T-helper 2 cell (primary cell): ENCODE measurements at regions not wholly inside any gene's neighbourhood (a gene's known extent, or its start where the extent isn't known, plus 50 kb on each side); places are given as distances from the start of the nearest gene placed in this dataset.

Experiments
- DNase-seq, 5 experiments: peaks; one replicate each; pipeline versions ENCODE4 v3.0.0 to v3.0.0-alpha.2; 2012 to 2022

GRCh38 chr11:19558189-19558986 is 154.2 kb upstream of the NAV2 start:
- DNase-seq: no peak

DNA sequence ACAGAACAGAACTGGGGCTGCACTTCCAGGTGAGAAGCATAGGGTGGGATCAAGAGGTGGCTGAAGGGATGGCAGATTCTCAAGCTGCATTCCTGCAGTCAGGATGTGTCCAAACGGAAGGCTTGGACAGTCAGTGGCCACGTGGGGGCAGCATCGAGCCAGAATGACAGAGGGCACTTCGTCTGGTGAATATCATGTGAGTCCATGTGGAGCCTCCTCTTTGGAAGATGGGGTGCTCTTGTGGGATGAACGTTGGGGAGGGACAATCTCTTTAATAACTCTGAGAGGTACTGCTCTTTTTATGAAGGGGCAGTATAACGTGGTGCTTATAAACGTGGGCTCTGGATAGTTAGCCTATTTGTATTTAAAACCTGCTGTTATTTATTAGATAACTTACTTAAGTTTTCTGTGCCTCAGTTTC is 154.9 kb upstream of the NAV2 start:
- DNase-seq: peak; percentile 5 to 61 (median 42)

- DNase-seq: no peak
These were observed 155.5 kb upstream of the NAV2 start for GRCh38 chr11:19557185-19557584.

DNA sequence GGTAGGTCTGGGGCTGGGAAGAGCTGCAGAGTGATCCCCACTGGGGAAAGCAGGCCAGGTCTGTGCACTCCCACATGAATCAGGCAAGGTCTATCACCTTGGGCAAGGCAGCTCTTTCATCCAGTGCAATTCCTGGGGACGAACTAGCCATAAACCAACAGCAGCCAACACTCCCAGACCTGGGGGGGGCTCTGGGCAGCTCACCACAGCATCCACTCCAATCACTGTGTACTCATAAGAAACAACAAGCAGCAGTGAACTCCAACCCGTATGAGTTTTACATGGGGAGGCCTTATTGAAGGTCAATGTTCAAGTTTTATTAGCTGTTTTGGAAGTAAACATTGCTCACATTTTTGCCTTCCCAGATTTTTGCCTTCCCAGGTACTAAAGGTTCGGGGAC is 157.4 kb upstream of the NAV2 start:
- DNase-seq: no peak

DNA sequence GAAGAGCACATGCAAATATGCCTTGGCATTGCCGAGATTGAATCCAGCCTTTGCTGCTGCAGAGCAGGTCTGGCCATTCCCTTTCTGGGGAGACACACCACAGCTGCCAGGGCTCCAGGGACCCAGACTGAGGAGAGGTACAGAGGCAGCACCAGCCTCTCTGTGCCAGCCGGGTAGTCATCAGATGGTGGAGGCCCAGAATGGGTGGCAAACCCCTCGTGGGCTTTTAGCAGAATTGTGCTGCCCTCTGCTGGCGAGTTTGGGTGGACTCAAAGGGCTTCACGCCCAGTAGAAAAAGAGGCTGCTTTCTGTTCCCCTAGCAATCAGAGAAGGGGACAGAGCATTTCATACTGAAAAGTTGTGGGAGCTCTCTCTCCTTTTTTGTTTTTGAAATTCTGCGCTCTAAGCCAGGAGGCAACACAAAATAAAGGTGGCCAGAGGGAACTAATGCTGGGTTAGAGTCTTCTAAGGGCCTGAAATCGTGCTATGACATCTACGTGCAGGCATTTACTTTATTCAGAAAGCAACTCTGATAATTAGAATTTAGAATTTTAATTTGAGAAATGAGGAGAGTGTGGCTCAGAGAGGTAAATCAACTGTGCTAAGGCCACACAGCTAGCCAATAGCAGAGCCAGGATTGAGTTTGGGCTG is 158.8 kb upstream of the NAV2 start:
- peak; percentile 25 to 62 (median 39) for DNase-seq

GRCh38 chr11:19552656-19553260 is 159.9 kb upstream of the NAV2 start:
- no peak for DNase-seq

DNA sequence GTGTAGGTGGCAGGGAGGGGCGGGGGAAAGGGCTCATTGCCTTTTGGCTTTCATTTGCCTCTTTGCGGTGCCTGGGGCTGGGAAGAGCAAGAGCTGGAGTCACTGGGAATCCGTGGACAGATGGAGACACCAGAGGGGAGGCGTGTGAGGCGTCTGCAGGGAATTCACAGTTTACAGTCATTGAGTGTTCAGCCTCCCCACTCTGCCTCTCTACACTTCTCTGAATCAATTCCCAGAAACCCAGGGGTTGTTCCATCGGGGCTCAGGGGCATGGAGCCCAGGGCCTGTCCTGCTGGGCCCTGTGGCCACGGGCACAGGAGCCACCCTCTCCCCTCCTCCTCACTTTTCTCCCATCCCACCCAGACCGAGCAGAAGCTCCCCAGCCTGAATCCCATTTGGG is 160.5 kb upstream of the NAV2 start:
- DNase-seq: no peak

GRCh38 chr11:19551457-19551856 is 161.2 kb upstream of the NAV2 start:
- no peak for DNase-seq

DNA sequence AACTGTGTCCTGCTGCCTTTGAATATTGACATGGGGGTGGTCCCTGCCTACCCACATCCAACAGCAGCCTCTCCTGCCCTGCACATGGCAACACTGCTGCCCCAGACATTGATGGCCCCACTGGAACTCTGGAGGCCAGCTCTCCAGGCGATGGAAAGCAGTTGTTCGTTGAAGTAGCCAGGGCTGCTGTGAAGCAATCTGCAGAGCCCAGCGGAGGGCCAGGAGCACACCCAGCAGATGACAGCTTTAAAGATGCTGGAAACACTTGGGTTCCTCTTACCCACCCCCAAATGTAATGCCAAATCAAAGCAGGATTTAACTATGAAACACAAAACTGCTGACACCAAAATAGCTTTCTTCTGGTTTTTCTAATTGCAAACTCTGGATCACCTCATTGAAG is 165.6 kb upstream of the NAV2 start:
- no peak for DNase-seq

DNA sequence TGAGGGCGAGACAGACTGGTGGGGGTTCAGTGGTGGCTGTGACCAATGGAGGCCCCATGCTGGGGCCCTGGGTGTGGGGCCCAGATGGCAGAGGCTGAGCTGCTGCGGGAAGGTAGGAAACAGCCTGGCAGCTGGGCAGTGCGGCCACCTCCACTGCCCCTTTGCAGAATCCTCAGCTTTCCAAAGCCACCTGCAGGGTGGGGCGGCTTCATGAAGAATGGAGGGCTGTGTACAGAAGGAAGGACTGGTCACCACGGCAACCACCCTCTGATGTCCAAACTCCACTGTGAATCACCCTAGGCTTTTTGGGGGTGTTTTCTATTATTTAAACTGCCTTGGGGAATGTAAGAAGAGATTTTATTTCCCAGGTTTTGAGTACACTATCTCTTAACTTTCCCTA is 166.3 kb upstream of the NAV2 start:
- no peak for DNase-seq

DNA sequence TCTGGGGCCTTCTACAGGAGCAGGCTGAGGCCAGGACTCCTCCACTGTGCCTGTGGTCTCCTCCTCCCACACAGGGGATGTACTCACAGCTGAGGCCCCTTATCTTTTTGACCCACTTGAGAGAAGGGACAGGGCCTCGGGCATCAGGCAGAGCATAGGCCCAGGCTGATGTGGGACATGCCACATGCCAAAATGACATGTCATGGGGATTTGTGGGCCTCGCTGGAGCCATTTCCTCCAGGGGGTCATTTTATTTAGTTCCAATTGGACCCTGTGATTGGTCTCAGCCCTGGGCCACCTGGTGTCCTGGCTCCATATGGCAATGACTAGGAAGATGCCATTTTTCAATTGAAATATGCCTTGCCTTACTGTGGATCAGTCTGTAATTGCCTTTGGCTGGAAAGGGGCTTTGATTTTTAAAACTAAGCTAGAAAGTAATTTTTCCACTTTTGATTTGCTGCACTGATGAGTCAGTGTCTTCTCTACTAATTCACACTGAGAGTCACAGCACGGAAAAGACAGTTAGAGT is 171.1 kb upstream of the NAV2 start:
- DNase-seq: no peak

DNA sequence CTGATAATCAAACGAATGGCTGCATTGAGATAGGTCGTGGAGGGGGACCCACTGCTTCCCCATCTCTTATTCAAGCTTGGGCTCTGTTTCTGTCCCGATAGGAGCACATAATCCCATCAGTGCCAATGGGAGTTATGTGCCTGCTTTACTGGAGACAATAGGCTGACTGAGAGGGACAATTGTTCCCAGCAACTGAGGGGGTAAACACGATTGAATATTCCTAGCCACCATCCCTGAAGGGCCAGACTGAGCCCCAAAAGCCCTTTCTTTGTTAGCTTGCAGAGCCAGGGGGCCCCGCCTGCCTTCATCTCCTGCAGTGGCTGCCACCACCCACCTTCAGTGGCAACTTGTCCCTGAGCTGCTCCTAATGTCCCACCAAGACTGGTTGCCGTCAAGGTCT is 172.8 kb upstream of the NAV2 start:
- no peak for DNase-seq

- DNase-seq: no peak
These were observed 174.7 kb upstream of the NAV2 start for GRCh38 chr11:19537803-19538453.

- no peak for DNase-seq
These were observed 176.5 kb upstream of the NAV2 start for GRCh38 chr11:19536131-19536530.

DNA sequence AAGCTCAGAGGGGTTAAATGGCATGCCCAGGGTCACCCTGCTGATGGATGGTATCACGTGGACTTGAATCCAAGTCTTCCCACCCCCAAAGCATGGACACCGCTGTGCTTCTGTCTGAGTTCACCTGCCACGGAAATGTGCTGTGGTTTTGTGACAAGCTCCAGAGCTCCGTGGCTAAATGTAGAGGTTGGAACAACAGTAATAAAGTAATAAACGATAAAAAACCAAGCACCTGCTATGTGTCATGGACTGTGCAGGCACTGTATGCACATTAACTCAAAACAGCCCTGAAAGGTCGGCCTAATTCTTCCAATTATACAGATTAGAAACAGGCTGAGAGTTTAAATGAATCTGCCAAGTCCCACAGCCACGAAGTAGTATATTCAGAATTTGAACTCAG is 182.1 kb upstream of the NAV2 start:
- DNase-seq: no peak

- DNase-seq: no peak
These were observed 186.5 kb upstream of the NAV2 start for GRCh38 chr11:19526119-19526518.

- DNase-seq: no peak
These were observed 186.9 kb upstream of the NAV2 start for GRCh38 chr11:19525714-19526113.

DNA sequence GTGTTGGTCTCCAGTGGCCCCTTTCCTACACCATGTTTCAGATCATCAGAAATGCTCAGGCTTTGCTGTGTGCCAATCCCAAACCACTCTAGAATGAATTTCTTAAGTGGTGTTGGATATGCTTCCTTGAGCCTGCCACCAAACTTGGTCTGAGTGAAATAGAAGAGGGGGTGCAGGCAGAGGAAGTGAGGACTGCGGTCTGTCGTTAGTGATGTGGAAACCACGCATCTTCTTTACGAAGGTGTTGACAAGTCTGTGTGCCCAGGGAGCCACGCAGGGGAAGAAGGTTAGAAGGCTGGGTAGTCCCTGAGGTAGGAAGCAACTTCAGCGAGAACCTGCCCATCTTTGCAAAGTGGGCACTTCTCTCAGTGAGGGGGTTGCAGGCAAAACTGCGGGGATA is 187.4 kb upstream of the NAV2 start:
- peak in 1 of 5 experiments; percentile 4 for DNase-seq

- no peak for DNase-seq
These were observed 188.4 kb upstream of the NAV2 start for GRCh38 chr11:19524171-19524671.

DNA sequence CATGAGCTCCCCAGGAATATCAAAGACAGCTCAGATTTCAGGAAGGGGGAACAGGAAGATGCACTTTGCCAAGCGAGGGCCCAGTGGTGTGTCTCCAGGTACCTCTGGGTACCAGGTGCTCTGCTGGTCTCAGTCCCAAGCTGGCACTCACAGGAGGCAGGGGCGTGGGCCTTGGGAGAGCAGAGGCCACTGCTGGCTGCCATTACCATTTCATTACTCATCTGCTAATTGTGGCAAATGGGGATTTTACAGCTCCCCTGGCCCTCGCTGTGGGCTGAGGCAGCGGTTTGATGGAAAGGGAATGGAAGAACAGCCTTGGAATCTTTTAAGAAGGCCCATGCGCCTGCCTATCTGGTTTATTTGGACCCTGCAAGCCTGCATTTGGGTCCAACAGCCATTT is 192.0 kb upstream of the NAV2 start:
- DNase-seq: no peak

- DNase-seq: no peak
These were observed 192.6 kb upstream of the NAV2 start for GRCh38 chr11:19519912-19520641.

- no peak for DNase-seq
These were observed 193.3 kb upstream of the NAV2 start for GRCh38 chr11:19519353-19519752.
